HEK293T (cell line): ENCODE measurements at regions not wholly inside any gene's neighbourhood (a gene's known extent, or its start where the extent isn't known, plus 50 kb on each side); places are given as distances from the start of the nearest gene placed in this dataset.

Experiments
- ARNT ChIP-seq: fragments of 450-650 bp; IDR thresholded peaks from 2 replicates; pipeline ENCODE4 v1.6.1; 2017; ENCODE audit warnings: mild to moderate bottlenecking
- BHLHE40 ChIP-seq: fragments of 450-650 bp; IDR thresholded peaks from 2 replicates; pipeline ENCODE4 v1.6.1; 2016; ENCODE audit warnings: mild to moderate bottlenecking, moderate library complexity, borderline replicate concordance
- FOXA1 ChIP-seq: fragments of 450-650 bp; IDR thresholded peaks from 2 replicates; pipeline ENCODE4 v1.6.1; 2016; ENCODE audit warnings: mild to moderate bottlenecking
- FOXM1 ChIP-seq: fragments of 450-650 bp; IDR thresholded peaks from 2 replicates; pipeline ENCODE4 v1.6.1; 2017; ENCODE audit warnings: mild to moderate bottlenecking, borderline replicate concordance
- PKNOX1 ChIP-seq: fragments of 450-650 bp; IDR thresholded peaks from 2 replicates; pipeline ENCODE4 v1.6.1; 2016
- SP1 ChIP-seq: fragments of 450-650 bp; IDR thresholded peaks from 2 replicates; pipeline ENCODE4 v1.6.1; 2017
- SUZ12 ChIP-seq: fragments of 450-650 bp; IDR thresholded peaks from 2 replicates; pipeline ENCODE4 v1.6.1; 2016; ENCODE audit warnings: mild to moderate bottlenecking

DNA sequence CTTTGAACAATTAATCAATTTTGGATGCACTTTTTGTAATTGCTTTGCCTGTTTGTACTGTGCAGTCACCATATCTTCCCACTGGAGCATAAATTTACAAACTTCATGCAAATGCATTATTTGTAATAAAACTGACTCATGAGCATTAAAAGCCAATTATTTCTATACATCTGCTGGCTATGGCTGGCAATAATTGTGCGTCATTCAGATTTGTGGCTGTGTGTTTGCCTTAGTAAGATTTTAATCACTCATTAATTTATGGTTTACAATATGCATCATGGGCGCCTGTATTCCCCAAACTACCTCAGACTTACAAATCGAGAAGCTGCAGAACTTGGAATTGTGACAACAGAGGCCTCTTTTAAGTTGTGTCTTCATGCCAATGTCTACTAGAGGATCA lies 132.4 kb upstream of the TRIB2 start:
- no peak for TF ChIP-seq FOXA1
- TF ChIP-seq ARNT: no peak
- no peak for TF ChIP-seq PKNOX1
- TF ChIP-seq FOXM1: no peak
- no peak for TF ChIP-seq BHLHE40
- TF ChIP-seq SUZ12: no peak
- TF ChIP-seq SP1: no peak
